ENCODE measurements at regions not wholly inside any gene's neighbourhood (a gene's known extent, or its start where the extent isn't known, plus 50 kb on each side); places are given as distances from the start of the nearest gene placed in this dataset.

GRCh38 chr6:168782187-168782751 is 341.3 kb downstream of the SMOC2 start:
- no peak for DNase-seq (ENCODE audit: low read depth)
- no peak overlapping the region for H3K4me3 ChIP-seq (ENCODE audit: low read length)
- TF ChIP-seq, protein P1, sequence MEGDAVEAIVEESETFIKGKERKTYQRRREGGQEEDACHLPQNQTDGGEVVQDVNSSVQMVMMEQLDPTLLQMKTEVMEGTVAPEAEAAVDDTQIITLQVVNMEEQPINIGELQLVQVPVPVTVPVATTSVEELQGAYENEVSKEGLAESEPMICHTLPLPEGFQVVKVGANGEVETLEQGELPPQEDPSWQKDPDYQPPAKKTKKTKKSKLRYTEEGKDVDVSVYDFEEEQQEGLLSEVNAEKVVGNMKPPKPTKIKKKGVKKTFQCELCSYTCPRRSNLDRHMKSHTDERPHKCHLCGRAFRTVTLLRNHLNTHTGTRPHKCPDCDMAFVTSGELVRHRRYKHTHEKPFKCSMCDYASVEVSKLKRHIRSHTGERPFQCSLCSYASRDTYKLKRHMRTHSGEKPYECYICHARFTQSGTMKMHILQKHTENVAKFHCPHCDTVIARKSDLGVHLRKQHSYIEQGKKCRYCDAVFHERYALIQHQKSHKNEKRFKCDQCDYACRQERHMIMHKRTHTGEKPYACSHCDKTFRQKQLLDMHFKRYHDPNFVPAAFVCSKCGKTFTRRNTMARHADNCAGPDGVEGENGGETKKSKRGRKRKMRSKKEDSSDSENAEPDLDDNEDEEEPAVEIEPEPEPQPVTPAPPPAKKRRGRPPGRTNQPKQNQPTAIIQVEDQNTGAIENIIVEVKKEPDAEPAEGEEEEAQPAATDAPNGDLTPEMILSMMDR (IDR thresholded peaks at IDR 0.05; ENCODE audit: insufficient read depth, low read depth, low read length, missing control alignments), result no peak

- no peak overlapping the region for H3K4me3 ChIP-seq (ENCODE audit: low read length)
- TF ChIP-seq, protein P1 (IDR thresholded peaks at IDR 0.05; ENCODE audit: insufficient read depth, low read depth, low read length, missing control alignments), result no peak
- DNase-seq (ENCODE audit: low read depth), result no peak
These were observed 337.2 kb downstream of the SMOC2 start for GRCh38 chr6:168778201-168778600.

- DNase-seq (ENCODE audit: low read depth), result no peak
- H3K4me3 ChIP-seq (ENCODE audit: low read length), result no peak overlapping the region
- TF ChIP-seq, protein P1 (IDR thresholded peaks at IDR 0.05; ENCODE audit: insufficient read depth, low read depth, low read length, missing control alignments), result no peak
These were observed 333.4 kb downstream of the SMOC2 start for GRCh38 chr6:168774381-168774780.

- no peak overlapping the region for H3K4me3 ChIP-seq (ENCODE audit: low read length)
- TF ChIP-seq, protein P1 (IDR thresholded peaks at IDR 0.05; ENCODE audit: insufficient read depth, low read depth, low read length, missing control alignments), result no peak
- DNase-seq (ENCODE audit: low read depth), result no peak
These were observed 332.8 kb downstream of the SMOC2 start for GRCh38 chr6:168773788-168774187.

GRCh38 chr6:168765752-168766151 is 324.8 kb downstream of the SMOC2 start:
- H3K4me3 ChIP-seq (ENCODE audit: low read length), result no peak overlapping the region
- TF ChIP-seq, protein P1 (IDR thresholded peaks at IDR 0.05; ENCODE audit: insufficient read depth, low read depth, low read length, missing control alignments), result no peak
- DNase-seq (ENCODE audit: low read depth), result no peak

DNA sequence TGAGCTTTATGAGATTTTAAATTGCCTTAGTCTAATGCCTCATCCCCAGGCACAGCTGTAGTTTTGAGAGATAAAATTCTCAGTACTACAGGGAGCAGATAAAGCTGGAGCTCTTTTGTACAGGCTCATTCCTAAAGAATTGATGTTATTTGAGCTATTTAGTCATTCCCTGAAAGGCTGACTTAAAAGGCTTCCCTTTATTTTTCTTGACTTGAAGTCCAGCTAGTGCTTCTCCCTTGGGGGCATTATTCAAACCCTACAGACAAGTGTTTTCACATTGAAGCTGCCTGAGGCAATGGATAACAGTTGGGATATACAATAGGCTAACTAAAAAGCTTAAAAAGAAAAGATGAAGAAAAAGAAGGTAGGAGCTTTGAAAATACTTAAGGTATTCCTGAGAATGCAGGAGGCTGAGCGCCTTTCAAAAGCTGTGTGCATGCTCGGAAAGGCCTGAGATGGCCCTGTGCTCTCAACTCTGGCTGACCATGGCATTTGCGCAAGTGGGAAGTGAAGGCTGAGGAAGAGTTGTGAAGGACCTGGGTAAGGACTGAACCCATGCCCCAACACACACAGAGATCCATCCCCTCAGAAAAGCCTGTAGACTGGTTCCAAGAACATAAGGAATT is 315.1 kb downstream of the SMOC2 start:
- TF ChIP-seq, protein P1 (IDR thresholded peaks at IDR 0.05; ENCODE audit: insufficient read depth, low read depth, low read length, missing control alignments), result no peak
- no peak for DNase-seq (ENCODE audit: low read depth)
- no peak overlapping the region for H3K4me3 ChIP-seq (ENCODE audit: low read length)

DNA sequence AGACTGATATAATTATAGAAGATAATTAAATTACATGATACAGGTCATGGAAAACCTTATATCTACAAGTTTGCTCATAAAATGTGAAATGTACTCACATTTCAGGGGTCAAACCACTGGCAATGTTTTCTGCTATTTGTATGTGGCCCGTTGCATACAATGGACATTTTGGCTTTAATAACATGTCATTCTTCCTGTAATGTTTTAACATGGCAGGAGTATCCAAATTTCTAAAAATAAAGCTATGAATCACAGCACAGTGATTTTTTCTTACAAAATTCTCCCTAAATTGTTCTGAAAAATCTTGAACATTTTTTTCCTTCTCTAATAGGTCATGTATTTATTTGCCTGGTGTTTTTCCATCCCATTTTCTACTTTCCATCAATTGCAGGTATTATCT is 305.7 kb downstream of the SMOC2 start:
- H3K4me3 ChIP-seq (ENCODE audit: low read length), result no peak overlapping the region
- TF ChIP-seq, protein P1 (IDR thresholded peaks at IDR 0.05; ENCODE audit: insufficient read depth, low read depth, low read length, missing control alignments), result no peak
- DNase-seq (ENCODE audit: low read depth), result no peak

Measured in epithelial cell of esophagus (primary cell).